ENCODE measurements at regions not wholly inside any gene's neighbourhood (a gene's known extent, or its start where the extent isn't known, plus 50 kb on each side); places are given as distances from the start of the nearest gene placed in this dataset.

DNA sequence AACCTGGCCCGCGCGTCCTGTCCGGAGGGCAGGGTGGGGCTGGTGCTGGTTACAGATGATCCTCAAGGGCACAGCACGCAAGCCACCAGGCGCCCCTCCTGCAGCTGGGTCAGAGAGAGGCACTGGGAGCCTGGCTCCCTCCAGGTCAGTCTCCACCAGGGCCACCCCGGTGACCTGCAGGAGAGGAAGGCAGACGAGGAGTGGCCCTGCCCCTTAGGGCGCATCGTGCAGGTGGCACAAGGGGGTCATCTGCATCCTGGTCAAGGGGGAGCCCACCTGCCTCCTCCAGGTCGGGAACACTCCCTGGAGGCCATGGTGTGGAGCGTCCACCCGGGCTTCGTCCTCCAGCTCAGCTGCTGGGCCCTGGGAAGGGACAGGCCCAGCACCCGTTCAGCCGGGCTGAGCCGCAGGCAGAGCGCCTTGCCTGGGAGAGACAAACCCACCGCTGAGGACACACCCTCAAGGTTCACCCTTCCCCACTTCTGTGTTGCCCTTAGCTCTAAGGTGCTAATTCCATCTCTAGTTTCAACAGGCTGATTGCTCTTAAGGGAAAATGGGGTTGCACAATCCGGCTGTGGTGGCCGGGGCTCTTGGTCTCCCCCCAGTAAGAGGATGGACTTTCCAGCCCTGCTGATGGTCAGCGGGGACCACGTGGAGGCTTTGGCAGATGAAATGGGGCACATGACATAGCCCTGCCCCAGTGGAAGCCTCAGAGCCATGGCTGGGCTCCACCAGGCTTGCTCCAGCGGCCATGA lies 63.2 kb downstream of the SIK1 start:
- TF ChIP-seq, protein P1, sequence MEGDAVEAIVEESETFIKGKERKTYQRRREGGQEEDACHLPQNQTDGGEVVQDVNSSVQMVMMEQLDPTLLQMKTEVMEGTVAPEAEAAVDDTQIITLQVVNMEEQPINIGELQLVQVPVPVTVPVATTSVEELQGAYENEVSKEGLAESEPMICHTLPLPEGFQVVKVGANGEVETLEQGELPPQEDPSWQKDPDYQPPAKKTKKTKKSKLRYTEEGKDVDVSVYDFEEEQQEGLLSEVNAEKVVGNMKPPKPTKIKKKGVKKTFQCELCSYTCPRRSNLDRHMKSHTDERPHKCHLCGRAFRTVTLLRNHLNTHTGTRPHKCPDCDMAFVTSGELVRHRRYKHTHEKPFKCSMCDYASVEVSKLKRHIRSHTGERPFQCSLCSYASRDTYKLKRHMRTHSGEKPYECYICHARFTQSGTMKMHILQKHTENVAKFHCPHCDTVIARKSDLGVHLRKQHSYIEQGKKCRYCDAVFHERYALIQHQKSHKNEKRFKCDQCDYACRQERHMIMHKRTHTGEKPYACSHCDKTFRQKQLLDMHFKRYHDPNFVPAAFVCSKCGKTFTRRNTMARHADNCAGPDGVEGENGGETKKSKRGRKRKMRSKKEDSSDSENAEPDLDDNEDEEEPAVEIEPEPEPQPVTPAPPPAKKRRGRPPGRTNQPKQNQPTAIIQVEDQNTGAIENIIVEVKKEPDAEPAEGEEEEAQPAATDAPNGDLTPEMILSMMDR (conservative IDR thresholded peaks at IDR 0.05): no peak
- no peak for TF ChIP-seq ZFX (IDR thresholded peaks at IDR 0.05)

Data from C4-2B (cell line).